ENCODE measurements at regions not wholly inside any gene's neighbourhood (a gene's known extent, or its start where the extent isn't known, plus 50 kb on each side); places are given as distances from the start of the nearest gene placed in this dataset.
"Not testable (repeated sequence)": the region's sequence is repeated elsewhere in the genome, so short reads cannot be mapped to it uniquely, and the experiment has no call there.

GRCh38 chrX:115427861-115428410 lies 133.0 kb upstream of the PLS3 start:
- Mint-ChIP-seq H3K4me3 (no peak overlapping the region), H3K4me1 (peaks cover 0 to 2% (median 2%) of the 10 kb centered on the region in 3 donors), H3K36me3 (no peaks in the 10 kb centered on the region), H3K27ac (no peak overlapping the region), H3K27me3 (peaks cover 3% of the 10 kb centered on the region), H3K9me3 (peaks cover 0 to 11% (median 0%) of the 10 kb centered on the region in 3 donors)

- H3K27me3 Mint-ChIP-seq, H3K4me3 Mint-ChIP-seq, H3K36me3 Mint-ChIP-seq, H3K9me3 Mint-ChIP-seq, H3K27ac Mint-ChIP-seq, H3K4me1 Mint-ChIP-seq: not testable (repeated sequence)
These were observed 126.1 kb upstream of the PLS3 start for GRCh38 chrX:115434834-115435233.

GRCh38 chrX:115437841-115438595 lies 123.0 kb upstream of the PLS3 start:
- H3K9me3 Mint-ChIP-seq: peaks cover 0 to 8% (median 3%) of the 10 kb centered on the region in 3 donors
- no peaks in the 10 kb centered on the region for H3K27me3 Mint-ChIP-seq

GRCh38 chrX:115448146-115448545 lies 112.8 kb upstream of the PLS3 start:
- Mint-ChIP-seq H3K9me3 (no peaks in the 10 kb centered on the region), H3K4me3 (no peak overlapping the region), H3K27ac (no peak overlapping the region), H3K36me3 (no peaks in the 10 kb centered on the region), H3K4me1 (no peaks in the 10 kb centered on the region), H3K27me3 (peaks cover 1% of the 10 kb centered on the region)

More at GRCh38 chrX:115437841-115438595, 123.0 kb upstream of the PLS3 start:
- Mint-ChIP-seq H3K4me1 (no peaks in the 10 kb centered on the region), H3K4me3 (no peak overlapping the region), H3K36me3 (no peaks in the 10 kb centered on the region), H3K27ac (no peak overlapping the region)

GRCh38 chrX:115449742-115450141 lies 111.2 kb upstream of the PLS3 start:
- no peak overlapping the region for H3K27ac Mint-ChIP-seq
- no peaks in the 10 kb centered on the region for H3K4me1 Mint-ChIP-seq
- no peak overlapping the region for H3K4me3 Mint-ChIP-seq
- no peaks in the 10 kb centered on the region for H3K9me3 Mint-ChIP-seq
- H3K36me3 Mint-ChIP-seq: no peaks in the 10 kb centered on the region
- peaks cover 1% of the 10 kb centered on the region for H3K27me3 Mint-ChIP-seq

GRCh38 chrX:115452251-115452650 lies 108.7 kb upstream of the PLS3 start:
- Mint-ChIP-seq H3K27me3 (peaks cover 1% of the 10 kb centered on the region), H3K36me3 (no peaks in the 10 kb centered on the region), H3K4me1 (no peaks in the 10 kb centered on the region), H3K27ac (no peak overlapping the region), H3K9me3 (peaks cover 0 to 4% (median 2%) of the 10 kb centered on the region in 3 donors), H3K4me3 (no peak overlapping the region)

- Mint-ChIP-seq H3K27ac (no peak overlapping the region), H3K27me3 (peaks cover 2% of the 10 kb centered on the region), H3K4me3 (no peak overlapping the region), H3K9me3 (peaks cover 2 to 4% (median 3%) of the 10 kb centered on the region in 3 donors), H3K36me3 (no peaks in the 10 kb centered on the region), H3K4me1 (no peaks in the 10 kb centered on the region)
These were observed 100.8 kb upstream of the PLS3 start for GRCh38 chrX:115459883-115460880.

GRCh38 chrX:115462406-115462805 lies 98.6 kb upstream of the PLS3 start:
- peaks cover 0 to 3% (median 3%) of the 10 kb centered on the region in 3 donors for H3K9me3 Mint-ChIP-seq
- no peaks in the 10 kb centered on the region for H3K36me3 Mint-ChIP-seq
- H3K27me3 Mint-ChIP-seq: peaks cover 4% of the 10 kb centered on the region
- H3K27ac Mint-ChIP-seq: no peak overlapping the region
- no peak overlapping the region for H3K4me3 Mint-ChIP-seq
- H3K4me1 Mint-ChIP-seq: no peaks in the 10 kb centered on the region

- H3K4me3 Mint-ChIP-seq: no peak overlapping the region
- peaks cover 0 to 4% (median 0%) of the 10 kb centered on the region in 3 donors for H3K9me3 Mint-ChIP-seq
- no peaks in the 10 kb centered on the region for H3K36me3 Mint-ChIP-seq
- no peak overlapping the region for H3K27ac Mint-ChIP-seq
- no peaks in the 10 kb centered on the region for H3K4me1 Mint-ChIP-seq
- peaks cover 4% of the 10 kb centered on the region for H3K27me3 Mint-ChIP-seq
These were observed 93.0 kb upstream of the PLS3 start for GRCh38 chrX:115467961-115468360.

- Mint-ChIP-seq H3K4me3 (no peak overlapping the region), H3K27ac (no peak overlapping the region), H3K27me3 (no peaks in the 10 kb centered on the region), H3K4me1 (no peaks in the 10 kb centered on the region), H3K9me3 (peaks cover 0 to 1% (median 0%) of the 10 kb centered on the region in 3 donors), H3K36me3 (no peaks in the 10 kb centered on the region)
These were observed 88.8 kb upstream of the PLS3 start for GRCh38 chrX:115472131-115472530.

- H3K4me1 Mint-ChIP-seq: no peaks in the 10 kb centered on the region
- no peaks in the 10 kb centered on the region for H3K27me3 Mint-ChIP-seq
- H3K9me3 Mint-ChIP-seq: no peaks in the 10 kb centered on the region
- no peak overlapping the region for H3K4me3 Mint-ChIP-seq
- H3K36me3 Mint-ChIP-seq: no peaks in the 10 kb centered on the region
- H3K27ac Mint-ChIP-seq: no peak overlapping the region
These were observed 74.5 kb upstream of the PLS3 start for GRCh38 chrX:115486510-115486909.

- H3K27ac Mint-ChIP-seq: no peak overlapping the region
- H3K27me3 Mint-ChIP-seq: no peaks in the 10 kb centered on the region
- H3K4me3 Mint-ChIP-seq: no peak overlapping the region
- H3K4me1 Mint-ChIP-seq: no peaks in the 10 kb centered on the region
- no peaks in the 10 kb centered on the region for H3K9me3 Mint-ChIP-seq
- H3K36me3 Mint-ChIP-seq: no peaks in the 10 kb centered on the region
These were observed 73.4 kb upstream of the PLS3 start for GRCh38 chrX:115487608-115488007.

- Mint-ChIP-seq H3K27ac (no peak overlapping the region), H3K27me3 (no peaks in the 10 kb centered on the region), H3K4me1 (no peaks in the 10 kb centered on the region), H3K4me3 (no peak overlapping the region), H3K9me3 (no peaks in the 10 kb centered on the region), H3K36me3 (no peaks in the 10 kb centered on the region)
These were observed 70.2 kb upstream of the PLS3 start for GRCh38 chrX:115490814-115491213.

- no peaks in the 10 kb centered on the region for H3K36me3 Mint-ChIP-seq
These were observed 69.2 kb upstream of the PLS3 start for GRCh38 chrX:115491766-115492165.

GRCh38 chrX:115493015-115493414 lies 68.0 kb upstream of the PLS3 start:
- Mint-ChIP-seq H3K4me1 (no peaks in the 10 kb centered on the region), H3K27ac (no peak overlapping the region), H3K27me3 (no peaks in the 10 kb centered on the region), H3K36me3 (no peaks in the 10 kb centered on the region), H3K9me3 (no peaks in the 10 kb centered on the region), H3K4me3 (no peak overlapping the region)

More at GRCh38 chrX:115491766-115492165, 69.2 kb upstream of the PLS3 start:
- Mint-ChIP-seq H3K4me3 (no peak overlapping the region), H3K9me3 (no peaks in the 10 kb centered on the region), H3K27ac (no peak overlapping the region), H3K27me3 (no peaks in the 10 kb centered on the region), H3K4me1 (no peaks in the 10 kb centered on the region)

All from IgD-negative memory B cell (primary cell).